ENCODE measurements at regions not wholly inside any gene's neighbourhood (a gene's known extent, or its start where the extent isn't known, plus 50 kb on each side); places are given as distances from the start of the nearest gene placed in this dataset.

- no peak for DNase-seq (ENCODE audit: low read depth)
These were observed 82.2 kb upstream of the DUSP22 start for GRCh38 chr6:210104-210456.

- no peak for DNase-seq (ENCODE audit: low read depth)
These were observed 81.4 kb upstream of the DUSP22 start for GRCh38 chr6:210778-211374.

- DNase-seq (ENCODE audit: low read depth), result no peak
These were observed 80.3 kb upstream of the DUSP22 start for GRCh38 chr6:211871-212497.

GRCh38 chr6:213284-213683 is 79.0 kb upstream of the DUSP22 start:
- DNase-seq (ENCODE audit: low read depth), result no peak

DNA sequence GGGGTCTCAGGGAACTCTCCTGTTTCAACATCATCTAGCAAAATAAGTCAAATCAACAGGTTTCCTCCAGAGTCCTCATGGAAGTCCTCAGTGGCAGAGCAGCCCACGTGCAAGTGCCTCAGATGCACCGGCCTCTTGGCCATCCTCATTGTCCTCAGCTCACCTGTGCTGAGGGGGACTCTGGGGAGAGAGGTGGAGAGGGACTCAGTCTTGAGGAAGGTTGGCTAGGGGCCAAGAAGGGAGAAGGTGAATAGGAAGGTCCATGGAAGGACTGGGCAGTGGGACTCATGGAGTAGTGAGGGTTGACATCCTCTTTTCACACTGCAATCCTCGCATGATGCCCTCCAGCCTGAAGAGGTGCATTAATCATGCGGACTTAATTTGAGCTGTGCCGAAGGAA is 77.9 kb upstream of the DUSP22 start:
- DNase-seq (ENCODE audit: low read depth), result no peak

GRCh38 chr6:215335-216034 is 76.8 kb upstream of the DUSP22 start:
- no peak for DNase-seq (ENCODE audit: low read depth)

DNA sequence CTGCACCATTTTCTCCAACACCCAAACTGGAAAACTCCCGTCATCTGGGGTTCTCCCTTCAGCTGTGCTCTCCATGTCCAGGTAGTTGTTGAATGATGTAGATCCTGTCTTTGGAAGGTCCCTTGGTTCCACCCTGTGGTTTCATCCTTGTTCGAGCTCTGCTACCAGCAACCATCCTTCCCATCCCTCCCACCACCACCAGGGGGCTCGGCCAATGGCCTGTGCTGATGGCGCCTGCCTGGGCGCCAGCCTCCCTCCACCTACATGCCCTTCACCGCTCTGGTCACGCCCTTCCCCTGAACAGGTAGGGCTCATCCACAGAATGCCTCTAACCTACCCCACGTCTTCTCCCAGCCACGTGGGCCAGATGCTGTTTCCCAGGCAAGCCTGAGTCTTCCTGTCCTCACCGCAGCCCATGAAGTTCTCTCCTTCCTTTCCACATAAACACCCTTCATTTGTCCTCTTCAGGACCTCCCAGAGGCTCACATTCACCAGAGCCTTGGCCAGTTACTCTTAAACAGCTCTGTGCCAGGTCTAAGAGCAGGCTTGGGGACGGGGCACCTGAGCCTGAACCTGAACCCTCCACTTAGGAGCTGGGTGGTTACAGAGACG is 75.1 kb upstream of the DUSP22 start:
- DNase-seq (ENCODE audit: low read depth), result no peak

DNA sequence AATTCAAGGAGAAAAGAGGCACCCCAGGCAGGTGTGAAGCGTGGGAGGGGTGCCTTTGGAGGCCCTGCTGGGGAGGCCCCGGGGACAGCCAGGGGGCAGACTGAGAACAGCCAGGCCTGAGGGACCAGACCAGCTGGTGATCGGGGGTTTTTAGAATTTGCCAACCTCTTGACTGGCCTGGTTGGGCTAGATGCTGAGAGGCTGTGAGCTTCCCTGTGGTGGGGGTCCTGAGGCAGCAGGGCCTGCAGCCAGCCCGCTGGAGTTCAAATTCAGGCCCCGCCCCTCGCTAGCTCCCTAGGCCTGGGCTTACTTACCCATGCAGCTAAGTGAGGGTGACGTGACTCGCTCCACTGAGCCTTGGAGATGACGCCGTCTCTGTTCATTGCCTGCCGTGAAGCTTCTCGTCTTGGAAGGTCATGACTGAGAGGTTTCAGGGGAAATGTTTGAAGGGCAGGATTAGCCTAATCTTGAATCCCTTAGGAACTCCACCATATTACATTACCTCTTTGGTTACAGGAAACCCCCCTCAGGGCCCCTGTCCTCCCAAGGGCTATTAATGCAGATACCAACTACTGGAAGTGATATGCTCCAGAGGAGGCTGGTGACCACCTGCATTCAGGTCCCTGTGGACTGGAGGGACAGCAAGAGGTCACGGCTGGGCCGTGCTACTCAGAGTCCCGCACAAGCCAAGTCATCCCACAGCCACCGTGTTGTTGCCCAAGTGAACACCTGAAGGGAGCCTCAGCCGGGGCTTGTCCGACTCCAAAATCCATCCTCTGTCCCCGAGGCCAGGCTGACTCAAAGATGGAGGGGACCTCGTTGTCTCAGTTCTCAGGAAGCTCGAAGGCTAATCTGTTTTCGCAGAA is 73.9 kb upstream of the DUSP22 start:
- DNase-seq (ENCODE audit: low read depth), result no peak

DNA sequence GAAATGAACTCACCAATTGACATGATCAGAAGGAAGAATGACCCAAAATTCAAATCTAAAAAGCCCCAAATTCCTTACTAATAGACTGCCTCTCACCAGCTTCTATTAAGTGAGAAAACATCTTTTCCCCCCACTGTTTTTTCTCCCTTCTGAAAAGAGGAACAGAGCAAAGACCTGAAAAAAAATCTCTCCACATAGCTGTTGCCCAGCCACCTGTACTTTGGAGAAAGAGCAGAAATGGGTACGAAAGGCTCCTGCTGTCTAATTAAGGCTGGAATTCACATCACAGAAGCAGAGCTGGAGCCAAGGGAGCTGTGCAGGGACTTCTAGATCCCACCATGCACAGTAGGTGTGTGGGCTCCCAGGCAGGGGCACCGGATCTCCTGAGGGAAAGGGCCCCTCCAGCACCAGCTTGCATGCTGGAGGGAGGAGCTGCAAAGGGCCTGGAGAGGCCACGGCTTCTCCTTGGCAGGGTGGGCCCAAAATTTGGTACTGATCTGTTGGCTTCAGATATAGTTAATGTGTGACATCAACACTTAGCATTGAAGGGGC is 73.2 kb upstream of the DUSP22 start:
- DNase-seq (ENCODE audit: low read depth), result no peak

GRCh38 chr6:219641-220198 is 72.6 kb upstream of the DUSP22 start:
- DNase-seq (ENCODE audit: low read depth), result no peak

DNA sequence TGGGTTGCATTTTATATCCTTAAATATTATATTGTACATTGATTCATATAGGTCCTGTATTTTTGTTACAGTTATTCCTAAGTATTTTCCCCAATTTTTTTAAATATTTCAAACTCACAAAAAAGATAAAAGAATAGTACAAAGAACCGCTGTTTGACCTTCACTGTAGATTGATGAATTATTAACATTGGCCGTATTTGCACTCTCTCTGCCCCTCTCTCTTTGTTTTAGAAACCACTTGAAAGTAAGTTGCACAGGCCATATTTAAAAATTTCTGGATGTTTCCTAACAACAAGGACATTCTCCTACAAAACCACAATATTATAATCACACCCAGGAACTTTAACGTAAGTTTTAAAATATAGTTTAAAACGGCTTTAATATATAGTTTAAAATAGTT is 72.0 kb upstream of the DUSP22 start:
- DNase-seq (ENCODE audit: low read depth), result no peak

DNA sequence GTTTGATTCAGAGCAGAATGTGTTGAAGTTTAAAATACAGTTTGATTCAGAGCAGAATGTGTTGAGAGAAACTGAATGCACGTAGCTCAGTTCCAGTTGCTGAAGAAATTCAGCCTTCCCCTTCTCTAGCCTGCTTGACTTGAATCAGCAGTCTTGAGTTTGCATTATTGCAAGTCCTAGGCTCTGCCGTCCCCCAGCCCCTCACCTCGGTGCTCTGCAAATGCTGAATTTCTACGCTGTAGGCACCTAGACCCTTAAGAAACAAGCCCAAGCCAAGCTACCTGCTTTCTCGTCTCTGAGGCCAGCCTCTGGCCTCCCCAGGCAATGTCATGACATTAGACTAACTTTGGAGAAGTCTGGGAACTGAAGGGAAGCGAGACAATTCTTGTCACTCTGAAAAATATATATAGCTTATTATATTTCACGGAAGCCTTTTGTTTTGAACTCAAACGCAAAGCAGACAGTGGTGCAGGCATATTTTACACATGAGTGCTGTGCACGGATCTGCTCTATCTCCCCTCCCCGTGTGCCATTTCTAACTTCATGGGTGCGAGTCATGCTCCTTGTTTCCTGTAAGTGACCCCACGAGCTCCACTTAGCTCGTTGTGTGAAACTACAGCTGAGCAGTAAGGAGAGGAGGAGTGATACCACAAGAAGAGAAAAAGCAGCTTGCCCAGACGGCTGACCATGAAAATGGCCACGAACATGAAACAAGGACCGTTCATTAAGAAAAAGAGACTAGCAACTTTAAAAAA is 71.4 kb upstream of the DUSP22 start:
- DNase-seq (ENCODE audit: low read depth), result no peak

GRCh38 chr6:221531-222349 is 70.5 kb upstream of the DUSP22 start:
- no peak for DNase-seq (ENCODE audit: low read depth)

DNA sequence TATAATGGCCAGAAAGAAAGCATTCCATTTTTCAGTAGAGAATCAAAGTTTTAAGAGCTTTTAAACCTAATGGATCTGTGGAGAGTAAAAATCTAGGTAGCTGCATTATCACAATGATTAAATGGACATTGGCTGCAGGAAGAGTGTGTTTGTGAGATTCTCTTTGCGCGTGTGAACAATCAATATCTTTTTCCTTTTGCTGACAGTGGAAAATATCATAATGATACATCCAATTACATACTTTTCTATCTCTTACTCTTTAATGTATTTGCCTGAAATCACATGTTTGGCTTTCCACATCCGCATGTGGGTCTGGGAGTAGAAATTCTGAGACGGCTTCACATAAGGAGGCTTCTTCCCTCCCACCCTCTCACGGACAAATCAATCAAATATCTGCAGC is 69.8 kb upstream of the DUSP22 start:
- no peak for DNase-seq (ENCODE audit: low read depth)

DNA sequence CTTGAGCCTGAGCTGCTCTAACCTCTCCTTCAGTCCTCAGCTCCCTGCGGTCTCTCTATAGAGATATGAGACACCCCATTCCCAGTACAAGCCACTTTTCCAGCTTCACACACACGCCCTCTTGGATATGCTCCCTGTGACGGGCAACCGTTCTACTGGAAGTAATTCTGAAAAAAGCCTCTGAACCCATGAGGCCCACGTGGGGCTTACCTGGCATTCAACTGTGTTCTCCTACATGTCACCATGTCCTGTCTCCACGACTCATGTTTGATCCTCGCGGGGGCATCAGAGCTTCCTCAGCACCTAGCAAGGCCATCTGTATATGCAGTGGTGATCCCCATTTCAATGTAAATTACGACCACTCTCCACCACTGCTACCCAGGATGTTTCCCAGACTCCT is 69.2 kb upstream of the DUSP22 start:
- no peak for DNase-seq (ENCODE audit: low read depth)

DNA sequence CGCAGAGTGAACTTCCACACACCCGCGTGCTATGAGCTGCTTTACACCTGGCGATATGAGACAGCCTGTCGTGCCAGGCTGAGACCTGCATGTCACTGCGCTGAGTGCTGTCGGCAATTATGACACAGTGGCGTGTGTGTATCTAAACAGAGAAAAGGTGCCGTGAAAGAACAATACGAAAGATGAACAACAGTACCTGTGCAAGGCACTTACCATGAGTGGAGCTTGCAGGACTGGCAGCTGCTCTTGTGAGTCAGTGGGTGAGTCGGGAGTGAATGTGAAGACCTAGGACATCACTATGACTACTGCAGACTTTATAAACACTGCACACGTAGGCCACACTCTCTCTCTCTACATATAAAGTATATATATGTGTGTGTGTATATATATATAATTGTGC is 68.5 kb upstream of the DUSP22 start:
- DNase-seq (ENCODE audit: low read depth), result no peak

- no peak for DNase-seq (ENCODE audit: low read depth)
These were observed 67.9 kb upstream of the DUSP22 start for GRCh38 chr6:224350-224749.

GRCh38 chr6:225121-225721 is 67.1 kb upstream of the DUSP22 start:
- no peak for DNase-seq (ENCODE audit: low read depth)

DNA sequence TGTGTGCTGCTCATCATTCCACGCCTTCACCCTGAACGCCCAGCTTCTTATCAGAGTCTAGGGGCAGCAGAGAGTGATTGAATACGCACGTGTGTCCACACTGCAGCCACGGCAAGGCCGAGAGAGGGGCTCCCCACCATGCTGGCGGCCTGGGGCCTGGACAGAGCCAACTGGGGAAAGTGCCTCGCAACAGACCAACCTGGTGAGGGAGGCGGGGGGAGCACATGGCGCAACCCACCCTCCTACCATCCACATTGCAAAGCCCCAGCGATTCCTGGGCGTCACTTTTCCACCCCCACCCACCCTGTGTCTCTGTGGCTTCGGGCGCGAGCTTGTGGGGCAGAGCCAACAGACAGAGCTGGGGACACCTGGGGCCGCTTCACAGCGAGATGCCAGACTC is 66.4 kb upstream of the DUSP22 start:
- DNase-seq (ENCODE audit: low read depth), result no peak
